ENCODE measurements at regions not wholly inside any gene's neighbourhood (a gene's known extent, or its start where the extent isn't known, plus 50 kb on each side); places are given as distances from the start of the nearest gene placed in this dataset.

GRCh38 chr7:32262315-32262714, 192.1 kb upstream of the PDE1C start:
- DNase-seq = no peak

GRCh38 chr7:32259931-32260596, 189.9 kb upstream of the PDE1C start:
- no peak for DNase-seq

GRCh38 chr7:32258265-32258664, 188.1 kb upstream of the PDE1C start:
- DNase-seq = no peak

DNA sequence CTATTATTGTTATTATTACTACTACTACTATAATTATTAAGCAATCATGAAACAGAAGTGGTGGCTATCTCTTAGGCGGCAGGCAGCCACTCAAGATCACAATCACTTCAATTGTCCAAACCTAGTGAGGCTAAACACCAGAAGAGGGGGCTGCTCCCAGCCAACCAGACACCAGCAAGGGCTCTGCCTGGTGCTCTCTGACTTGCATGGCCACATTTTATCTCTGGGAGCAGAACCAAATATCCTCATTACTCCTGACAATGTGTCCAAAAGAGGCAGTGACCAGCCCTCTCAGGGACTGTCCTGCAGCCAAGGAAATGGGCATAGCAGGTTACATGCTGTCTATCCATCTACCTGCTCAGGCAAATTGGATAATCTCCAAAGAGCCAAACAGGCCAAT, 187.4 kb upstream of the PDE1C start:
- DNase-seq = no peak

DNA sequence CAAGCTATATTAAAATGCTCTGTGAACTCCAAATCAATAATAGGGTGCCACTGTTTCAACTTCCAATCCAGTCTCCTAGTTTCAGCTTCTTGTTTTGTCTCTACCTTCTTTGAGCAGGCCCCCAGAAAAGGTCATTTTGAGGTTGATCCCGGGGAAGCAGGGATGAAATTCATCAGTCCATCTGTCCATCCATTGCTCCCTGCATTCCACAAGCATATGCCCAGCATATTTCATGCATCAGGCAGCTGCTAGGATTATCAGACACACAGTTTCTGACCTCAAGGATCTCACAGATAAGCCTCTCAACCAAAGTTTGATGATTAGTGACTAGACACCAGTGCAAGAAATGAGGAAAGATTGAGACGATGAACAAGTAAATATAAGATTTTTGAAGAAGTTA, 186.6 kb upstream of the PDE1C start:
- DNase-seq = no peak

DNA sequence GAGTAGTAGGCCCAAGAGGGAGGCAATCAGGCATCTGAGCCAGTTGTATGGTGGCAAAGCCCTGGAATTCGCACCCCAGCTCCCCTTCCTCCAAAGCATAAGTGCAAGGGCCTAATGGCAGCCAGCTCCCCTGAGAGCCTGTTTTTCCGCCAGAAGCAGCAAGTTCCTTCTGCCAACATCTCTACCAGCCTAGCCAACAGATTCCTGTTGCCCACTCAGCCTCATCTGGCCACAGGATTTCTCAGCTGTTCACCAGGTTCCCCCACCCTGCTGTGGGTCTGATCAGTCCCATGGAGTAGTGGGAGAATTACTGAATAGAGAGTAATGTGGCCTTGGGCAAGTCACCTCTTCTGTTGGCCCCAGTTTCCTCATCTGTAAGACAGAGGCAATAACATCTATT, 186.2 kb upstream of the PDE1C start:
- DNase-seq = no peak

DNA sequence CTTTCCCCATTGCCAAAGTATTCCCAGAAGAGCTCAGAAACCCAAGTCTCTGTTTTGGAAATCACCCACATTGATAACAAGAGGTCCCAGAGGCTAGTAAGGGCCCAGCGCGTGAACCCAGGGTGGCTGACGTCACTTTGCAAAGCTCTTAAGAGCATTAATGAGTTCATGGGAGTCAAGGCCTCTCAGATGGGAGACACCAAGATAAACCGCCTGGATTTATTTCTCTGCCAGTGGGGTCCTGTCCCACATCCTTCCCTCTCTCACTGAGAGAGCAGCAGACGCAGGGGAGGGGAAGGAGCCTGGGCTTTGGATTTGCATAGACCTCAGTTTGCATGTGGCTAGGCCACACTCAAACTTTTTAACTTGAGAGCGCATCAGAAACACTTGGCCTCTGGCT, 184.8 kb upstream of the PDE1C start:
- DNase-seq = no peak

GRCh38 chr7:32253299-32253698, 183.1 kb upstream of the PDE1C start:
- DNase-seq = no peak

DNA sequence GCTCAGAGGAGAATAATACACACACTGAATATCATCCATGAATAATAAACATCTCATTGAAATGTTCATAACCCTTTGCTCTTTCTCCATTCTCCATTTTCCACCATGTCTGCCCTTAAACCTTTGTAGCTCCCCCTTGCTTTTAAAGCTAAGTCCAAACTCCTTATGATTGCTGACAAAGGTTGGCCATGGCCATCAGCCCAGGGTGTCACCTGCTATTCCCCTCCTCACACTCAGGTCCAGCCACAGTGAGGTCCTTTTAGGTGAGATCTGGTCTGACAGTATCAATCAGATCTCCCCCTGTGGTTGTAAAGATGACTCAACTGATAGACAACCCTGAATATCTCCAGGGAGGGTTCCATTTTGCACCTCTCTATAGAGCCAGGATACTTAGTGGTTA, 181.5 kb upstream of the PDE1C start:
- no peak for DNase-seq

DNA sequence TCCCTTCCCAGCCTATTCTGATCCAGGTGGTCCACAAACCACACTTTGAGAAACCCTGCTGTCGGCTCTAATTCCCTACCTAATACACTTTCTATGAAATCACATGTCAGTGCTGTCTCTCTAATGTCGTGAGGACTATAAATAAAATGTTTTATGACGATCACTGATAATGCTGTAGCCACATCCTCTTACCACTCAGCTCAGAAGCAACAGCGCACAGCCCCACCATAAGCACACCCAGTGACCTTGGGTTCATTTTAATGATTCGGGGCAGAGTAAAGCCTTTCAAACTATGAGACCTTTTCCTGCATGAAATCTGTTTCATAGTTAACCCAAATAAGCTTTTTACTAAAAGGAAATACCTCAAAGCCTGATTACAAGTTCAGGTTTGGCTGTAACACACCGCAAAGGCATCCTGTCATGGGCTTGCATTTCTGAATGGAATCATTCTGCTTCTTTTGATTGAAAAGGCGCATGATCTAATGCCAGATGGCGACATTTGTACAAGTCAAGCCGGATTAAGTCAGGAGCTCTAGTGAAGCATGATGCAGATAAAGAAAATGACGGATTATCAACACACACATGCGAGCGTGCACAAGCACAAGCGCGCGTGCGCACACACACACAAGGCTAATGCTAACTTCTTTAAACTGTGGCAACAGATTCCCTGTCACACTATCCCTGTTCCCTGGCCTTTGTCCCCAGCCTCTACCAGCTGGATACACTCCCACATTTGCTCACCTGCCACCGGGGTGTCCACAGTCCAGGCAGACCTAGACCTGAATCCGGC, 180.5 kb upstream of the PDE1C start:
- DNase-seq = no peak

DNA sequence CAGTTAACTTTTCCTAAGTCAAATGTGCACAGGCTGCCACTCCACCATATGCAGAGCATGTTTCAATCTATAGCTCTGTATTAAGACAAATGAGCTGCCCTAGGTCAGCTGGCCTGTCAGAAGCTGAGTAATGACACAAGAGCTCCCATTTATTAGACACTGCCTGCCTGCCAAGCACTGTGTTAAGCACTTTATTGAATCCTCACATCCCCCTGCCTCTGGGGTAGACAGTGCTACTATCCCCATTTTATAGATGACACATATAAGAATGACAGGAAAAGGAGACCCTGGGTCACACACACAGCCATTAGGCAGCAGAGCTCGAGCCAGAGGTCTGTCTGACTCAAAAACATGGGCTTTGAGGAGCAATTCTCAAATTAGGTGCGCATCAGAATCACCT, 179.8 kb upstream of the PDE1C start:
- no peak for DNase-seq

- DNase-seq = no peak
Observed at GRCh38 chr7:32248522-32248921, 178.3 kb upstream of the PDE1C start.

DNA sequence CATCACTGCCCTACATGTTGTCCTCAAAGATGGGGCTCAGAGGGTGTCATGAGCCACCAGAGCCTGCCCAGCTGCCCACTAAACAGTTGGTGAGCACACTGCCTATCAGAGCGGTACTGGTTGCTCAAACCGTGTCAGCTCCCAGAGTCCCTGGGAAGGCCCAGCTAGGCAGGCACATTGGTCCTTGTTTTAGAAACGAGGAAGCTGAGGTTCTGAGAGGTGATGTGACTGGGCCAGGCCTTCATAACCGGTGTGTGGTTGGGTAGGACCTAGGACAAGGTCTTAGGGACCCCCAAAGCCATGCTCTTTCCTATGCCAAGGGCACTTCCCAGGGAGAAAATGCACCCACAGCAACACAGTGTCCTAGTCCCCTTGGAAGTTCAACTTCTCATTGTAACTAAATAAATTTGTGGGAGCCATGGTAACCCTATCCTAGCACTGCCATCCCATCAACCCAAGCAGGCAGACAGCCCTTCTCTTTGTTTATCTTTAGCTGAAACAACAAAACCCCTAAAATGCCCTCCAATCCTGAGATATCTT, 174.7 kb upstream of the PDE1C start:
- DNase-seq = no peak

DNA sequence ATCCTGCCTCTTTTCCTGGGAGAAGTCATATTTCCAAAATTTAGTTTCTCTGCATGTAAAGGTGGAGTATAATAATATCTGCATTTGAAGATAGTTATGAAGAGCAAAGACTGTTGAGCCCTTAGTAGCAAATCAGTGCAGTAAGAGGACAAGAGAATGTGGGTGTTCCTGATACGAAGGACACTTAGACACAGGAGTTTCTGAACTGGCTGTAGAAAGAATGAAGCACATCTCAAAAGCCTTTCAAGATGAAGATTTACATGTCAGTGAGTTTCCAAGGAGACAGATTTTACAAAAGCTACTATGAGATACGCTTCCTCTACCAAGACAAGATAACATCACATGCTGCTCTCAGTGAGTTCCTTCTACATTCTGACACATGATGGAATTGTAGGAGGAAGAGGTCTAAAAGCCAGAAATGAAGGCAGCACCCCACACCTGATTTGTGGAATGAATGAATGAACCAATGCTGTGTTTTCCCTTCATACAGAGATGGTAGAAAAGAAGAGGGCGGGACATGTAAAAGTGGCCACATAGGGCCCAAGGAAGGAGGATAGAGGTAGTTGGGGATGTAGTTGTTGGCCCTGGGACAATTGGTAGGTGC, 173.6 kb upstream of the PDE1C start:
- DNase-seq = no peak

DNA sequence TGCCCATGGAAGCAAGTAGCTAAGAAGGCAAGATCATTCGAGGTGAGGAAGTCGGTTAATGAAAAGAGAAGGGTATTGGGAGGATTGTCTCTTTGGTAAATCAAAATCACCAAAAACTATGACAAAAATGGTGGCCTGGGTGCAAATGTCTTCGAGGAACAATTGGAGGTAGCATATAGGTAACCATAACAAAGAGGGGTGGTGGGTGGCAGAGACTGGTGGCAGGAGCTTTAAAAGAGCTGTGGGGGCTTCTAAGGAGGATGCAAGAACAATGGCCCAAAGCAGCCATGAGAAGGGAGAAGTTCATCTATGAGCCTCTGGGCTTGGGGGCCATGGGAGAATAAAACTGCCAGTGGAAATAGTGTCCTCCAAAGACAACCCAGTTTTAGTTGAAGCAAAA, 172.2 kb upstream of the PDE1C start:
- DNase-seq = no peak

DNA sequence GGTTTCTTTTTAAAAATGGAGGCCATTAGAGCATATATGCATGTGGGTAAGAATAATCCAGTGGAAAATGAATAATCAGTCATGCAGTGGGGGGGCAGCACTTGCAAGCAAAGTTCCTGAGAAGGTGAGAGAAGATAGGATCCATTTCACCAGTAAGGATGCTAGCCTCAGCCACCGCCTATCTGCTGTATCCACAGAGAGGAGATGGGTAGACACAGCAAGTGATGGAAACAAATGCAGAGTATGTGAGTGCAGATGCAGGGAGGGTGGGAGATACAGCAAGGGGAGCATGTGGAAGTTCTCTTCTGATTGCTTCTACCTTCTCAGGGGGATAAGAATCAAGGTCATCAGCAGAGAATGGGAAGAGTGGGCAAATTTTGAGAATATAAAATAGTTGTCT, 171.4 kb upstream of the PDE1C start:
- DNase-seq = no peak

DNA sequence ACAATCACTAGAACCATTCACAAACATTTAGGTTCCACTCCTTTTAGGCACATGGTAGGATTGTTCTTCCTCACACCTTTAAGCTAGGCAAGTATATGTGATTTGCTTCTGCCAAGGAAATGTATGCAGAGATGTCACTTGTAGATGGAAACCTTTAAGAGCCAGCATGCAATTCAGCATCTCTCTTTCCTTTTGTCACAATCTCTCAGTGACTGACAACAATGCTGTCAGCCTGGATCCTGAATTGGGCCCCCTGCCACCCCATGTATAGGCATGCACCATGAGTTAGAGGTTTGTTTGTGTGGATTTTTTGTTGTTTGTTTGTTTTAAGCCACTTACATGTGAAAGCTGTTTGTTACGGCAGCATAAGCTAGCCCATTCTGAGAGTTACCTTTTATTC, 169.6 kb upstream of the PDE1C start:
- DNase-seq = no peak

DNA sequence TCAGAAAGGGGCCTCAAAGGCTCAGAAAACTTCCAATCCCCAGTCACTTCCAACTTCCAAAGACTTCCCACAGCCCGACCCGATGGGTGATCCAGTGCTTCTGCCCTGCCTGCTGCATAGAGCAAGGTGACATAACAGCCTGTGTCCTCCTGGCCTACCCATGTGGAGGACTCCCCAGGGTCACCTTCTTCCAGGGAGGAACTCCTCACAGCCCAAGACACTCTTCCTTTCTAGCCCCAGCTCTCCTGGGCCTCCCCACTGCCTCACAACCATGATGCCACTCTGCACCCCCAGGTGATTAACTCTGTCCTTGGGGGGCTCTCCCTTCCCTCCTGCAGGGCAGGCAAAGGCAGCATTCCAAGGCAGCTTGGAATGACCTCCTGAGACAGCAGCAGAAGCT, 158.4 kb upstream of the PDE1C start:
- DNase-seq = no peak

GRCh38 chr7:32227746-32228145, 157.5 kb upstream of the PDE1C start:
- no peak for DNase-seq

DNA sequence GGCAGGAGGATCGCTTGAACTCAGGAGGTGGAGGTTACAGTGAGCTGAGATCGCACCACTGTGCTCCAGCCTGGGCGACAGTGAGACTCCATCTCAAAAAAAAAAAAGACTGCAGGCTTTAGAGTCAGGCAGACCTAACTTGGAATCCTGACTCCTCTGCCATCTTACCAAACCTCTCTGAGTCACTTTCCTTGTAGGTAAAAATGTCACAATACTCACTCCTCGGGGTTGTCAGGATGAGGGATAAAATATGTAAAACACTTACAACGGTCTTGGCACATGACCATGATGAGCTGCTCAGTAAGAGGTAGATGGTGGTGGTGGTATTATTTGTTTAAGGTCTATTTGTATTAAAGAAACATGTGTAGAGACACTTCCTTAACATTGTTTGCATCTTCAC, 154.1 kb upstream of the PDE1C start:
- no peak for DNase-seq

GRCh38 chr7:32223721-32224120, 153.5 kb upstream of the PDE1C start:
- no peak for DNase-seq

- no peak for DNase-seq
Observed at GRCh38 chr7:32223071-32223650, 153.0 kb upstream of the PDE1C start.

- DNase-seq = no peak
Observed at GRCh38 chr7:32222251-32222900, 152.2 kb upstream of the PDE1C start.
